ENCODE measurements at regions not wholly inside any gene's neighbourhood (a gene's known extent, or its start where the extent isn't known, plus 50 kb on each side); places are given as distances from the start of the nearest gene placed in this dataset.

- no peak for TF ChIP-seq POLR2A (IDR thresholded peaks at IDR 0.05)
- no peak for TF ChIP-seq CTCF (IDR thresholded peaks at IDR 0.05)
Measured at GRCh38 chr14:84167026-84167425, 1362.9 kb upstream of the FLRT2 start.
